ENCODE measurements at regions not wholly inside any gene's neighbourhood (a gene's known extent, or its start where the extent isn't known, plus 50 kb on each side); places are given as distances from the start of the nearest gene placed in this dataset.

DNA sequence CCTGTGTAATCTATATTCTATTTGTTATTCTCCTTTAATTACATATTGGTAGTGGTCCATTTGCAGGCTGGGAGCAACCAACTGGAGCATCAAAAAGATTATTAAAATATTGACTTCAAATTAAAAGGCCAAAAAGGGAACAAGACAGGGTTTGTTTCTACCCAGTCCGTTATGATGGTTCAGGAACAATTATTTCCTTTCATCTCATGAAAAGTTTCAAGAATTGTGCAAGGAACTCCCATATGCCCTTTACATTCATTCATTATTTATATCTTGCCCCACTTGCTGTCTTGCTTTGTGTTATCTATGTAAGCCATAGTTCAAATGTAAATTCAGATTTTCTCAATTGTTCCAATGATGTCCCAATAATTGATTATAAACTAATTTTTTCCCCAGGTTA is 58.7 kb upstream of the TLE1 start:
- Histone ChIP-seq H3K9me2 (no peaks in the 10 kb centered on the region), H3F3A (replicated peaks; ENCODE audit: insufficient read depth) (no peaks in the 10 kb centered on the region), H2AFZ (ENCODE audit: low read depth) (no peak overlapping the region), H3K27me3 (ENCODE audit: insufficient read depth) (no peaks in the 10 kb centered on the region), H3K27ac (ENCODE audit: low read depth in 2 of 2, low read length in 1 of 2) (no peak overlapping the region), H3K36me3 (replicated peaks in 1 of 2; ENCODE audit: control insufficient read depth in 1 of 2, insufficient read depth in 2 of 2, low read length in 1 of 2) (no peaks in the 10 kb centered on the region), H3K79me2 (ENCODE audit: insufficient read depth) (no peaks in the 10 kb centered on the region), H3K9ac (no peak overlapping the region), H3K4me3 (ENCODE audit: low read depth in 2 of 2, low read length in 1 of 2) (no peak overlapping the region), H3K9me3 (no peaks in the 10 kb centered on the region), H3K4me1 (ENCODE audit: control insufficient read depth in 1 of 2, insufficient read depth in 2 of 2, low read depth in 1 of 2, low read length in 1 of 2) (no peaks in the 10 kb centered on the region), H4K20me1 (ENCODE audit: insufficient read depth) (no peaks in the 10 kb centered on the region), H3K4me2 (no peak overlapping the region)
- TF ChIP-seq NRF1 (IDR thresholded peaks at IDR 0.05; ENCODE audit: low read depth, low read length) (no peak), IRF3 (IDR thresholded peaks at IDR 0.05; ENCODE audit: low read depth, low read length) (no peak), SIN3A (IDR thresholded peaks at IDR 0.05; ENCODE audit: borderline replicate concordance, low read depth, low read length) (no peak), EP300 (IDR thresholded peaks at IDR 0.05; ENCODE audit: borderline replicate concordance in 1 of 2, low read depth in 1 of 2, low read length in 1 of 2) (no peak), GABPA (IDR thresholded peaks at IDR 0.05; ENCODE audit: low read depth) (no peak), MEF2A (IDR thresholded peaks at IDR 0.05; ENCODE audit: borderline replicate concordance, low read depth) (no peak), CTCF (IDR thresholded peaks at IDR 0.05) (no peak), FOXM1 (IDR thresholded peaks at IDR 0.05; ENCODE audit: low read depth) (no peak), RCOR1 (IDR thresholded peaks at IDR 0.05; ENCODE audit: low read length) (no peak), RAD21 (IDR thresholded peaks at IDR 0.05; ENCODE audit: low read length) (no peak), POLR2AphosphoS5 (IDR thresholded peaks at IDR 0.05; ENCODE audit: low read depth, low read length) (no peak)
- TF ChIP-seq, protein P1, sequence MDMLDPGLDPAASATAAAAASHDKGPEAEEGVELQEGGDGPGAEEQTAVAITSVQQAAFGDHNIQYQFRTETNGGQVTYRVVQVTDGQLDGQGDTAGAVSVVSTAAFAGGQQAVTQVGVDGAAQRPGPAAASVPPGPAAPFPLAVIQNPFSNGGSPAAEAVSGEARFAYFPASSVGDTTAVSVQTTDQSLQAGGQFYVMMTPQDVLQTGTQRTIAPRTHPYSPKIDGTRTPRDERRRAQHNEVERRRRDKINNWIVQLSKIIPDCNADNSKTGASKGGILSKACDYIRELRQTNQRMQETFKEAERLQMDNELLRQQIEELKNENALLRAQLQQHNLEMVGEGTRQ (IDR thresholded peaks at IDR 0.05; ENCODE audit: borderline replicate concordance, low read depth, low read length) = no peak
- no peak for DNase-seq
- ChIA-PET CTCF (interaction anchor here (0.6 kb wide), 1 partner anchor 362 kb away, joined by 3 read pairs; no protein-coding TSS in a partner anchor), POLR2A (no interaction called here)
- WGBS (ENCODE audit: low lambda C conversion rate) = 91% methylated on average over 1 of the region's 1 CpG

- Histone ChIP-seq H3K36me3 (replicated peaks in 1 of 2; ENCODE audit: control insufficient read depth in 1 of 2, insufficient read depth in 2 of 2, low read length in 1 of 2) (no peaks in the 10 kb centered on the region), H4K20me1 (ENCODE audit: insufficient read depth) (no peaks in the 10 kb centered on the region), H3K9me2 (no peaks in the 10 kb centered on the region), H3K27me3 (ENCODE audit: insufficient read depth) (no peaks in the 10 kb centered on the region), H3K4me1 (ENCODE audit: control insufficient read depth in 1 of 2, insufficient read depth in 2 of 2, low read depth in 1 of 2, low read length in 1 of 2) (no peaks in the 10 kb centered on the region), H3K9me3 (no peaks in the 10 kb centered on the region), H2AFZ (ENCODE audit: low read depth) (no peak overlapping the region), H3K9ac (no peak overlapping the region), H3K4me2 (no peak overlapping the region), H3K79me2 (ENCODE audit: insufficient read depth) (no peaks in the 10 kb centered on the region), H3F3A (replicated peaks; ENCODE audit: insufficient read depth) (no peaks in the 10 kb centered on the region), H3K27ac (ENCODE audit: low read depth in 2 of 2, low read length in 1 of 2) (no peak overlapping the region), H3K4me3 (ENCODE audit: low read depth in 2 of 2, low read length in 1 of 2) (no peak overlapping the region)
- 91% methylated on average over 4 of the region's 4 CpGs for WGBS (ENCODE audit: low lambda C conversion rate)
- ChIA-PET POLR2A (no interaction called here), CTCF (no interaction called here)
- DNase-seq = no peak
- TF ChIP-seq TCF12 (IDR thresholded peaks at IDR 0.05) (no peak), EZH2phosphoT487 (IDR thresholded peaks at IDR 0.05; ENCODE audit: borderline replicate concordance, low read depth) (no peak), FOXJ3 (CRISPR knock-in tag; IDR thresholded peaks at IDR 0.05) (no peak), RFX5 (IDR thresholded peaks at IDR 0.05; ENCODE audit: low read length) (no peak), ZBTB33 (IDR thresholded peaks at IDR 0.05; ENCODE audit: borderline replicate concordance, low read depth) (no peak), CTCF (IDR thresholded peaks at IDR 0.05) (no peak), RXRA (IDR thresholded peaks at IDR 0.05; ENCODE audit: borderline replicate concordance, low read depth) (no peak)
Observed at GRCh38 chr9:81753436-81753835, 64.1 kb upstream of the TLE1 start.
